ENCODE measurements at regions not wholly inside any gene's neighbourhood (a gene's known extent, or its start where the extent isn't known, plus 50 kb on each side); places are given as distances from the start of the nearest gene placed in this dataset.

GRCh38 chr5:27473307-27474046 is 435.1 kb upstream of the CDH9 start:
- no peak for TF ChIP-seq CTCF (IDR thresholded peaks at IDR 0.05; ENCODE audit: poor library complexity, severe bottlenecking)
- Histone ChIP-seq H3K27me3 (ENCODE audit: insufficient read depth, poor library complexity, severe bottlenecking) (no peaks in the 10 kb centered on the region), H3K4me1 (ENCODE audit: insufficient read depth, poor library complexity, severe bottlenecking) (peaks cover 18% of the 10 kb centered on the region), H3K4me3 (ENCODE audit: severe bottlenecking) (no peak overlapping the region), H3K9me3 (ENCODE audit: severe bottlenecking) (peaks cover 12% of the 10 kb centered on the region), H3K27ac (ENCODE audit: poor library complexity, severe bottlenecking) (no peak overlapping the region), H3K36me3 (ENCODE audit: low read depth) (peaks cover 5% of the 10 kb centered on the region; the same call in 1 of the 2 replicates)
- DNase-seq (ENCODE audit: low spot score): no peak
- ATAC-seq (ENCODE audit: low read depth): no peak

- Histone ChIP-seq H3K27ac (ENCODE audit: poor library complexity, severe bottlenecking) (no peak overlapping the region), H3K36me3 (ENCODE audit: low read depth) (peaks cover 5% of the 10 kb centered on the region; the same call in 1 of the 2 replicates), H3K27me3 (ENCODE audit: insufficient read depth, poor library complexity, severe bottlenecking) (no peaks in the 10 kb centered on the region), H3K9me3 (ENCODE audit: severe bottlenecking) (peaks cover 12% of the 10 kb centered on the region), H3K4me1 (ENCODE audit: insufficient read depth, poor library complexity, severe bottlenecking) (peaks cover 18% of the 10 kb centered on the region), H3K4me3 (ENCODE audit: severe bottlenecking) (no peak overlapping the region)
- no peak for TF ChIP-seq CTCF (IDR thresholded peaks at IDR 0.05; ENCODE audit: poor library complexity, severe bottlenecking)
- ATAC-seq (ENCODE audit: low read depth): no peak
- no peak for DNase-seq (ENCODE audit: low spot score)
Observed at GRCh38 chr5:27472871-27473270, 434.5 kb upstream of the CDH9 start.

GRCh38 chr5:27472000-27472763 is 433.8 kb upstream of the CDH9 start:
- ATAC-seq (ENCODE audit: low read depth): no peak
- Histone ChIP-seq H3K27ac (ENCODE audit: poor library complexity, severe bottlenecking) (no peak overlapping the region), H3K9me3 (ENCODE audit: severe bottlenecking) (peaks cover 11% of the 10 kb centered on the region), H3K4me1 (ENCODE audit: insufficient read depth, poor library complexity, severe bottlenecking) (peaks cover 18% of the 10 kb centered on the region), H3K4me3 (ENCODE audit: severe bottlenecking) (no peak overlapping the region), H3K27me3 (ENCODE audit: insufficient read depth, poor library complexity, severe bottlenecking) (no peaks in the 10 kb centered on the region), H3K36me3 (ENCODE audit: low read depth) (peaks cover 5% of the 10 kb centered on the region; the same call in 1 of the 2 replicates)
- no peak for TF ChIP-seq CTCF (IDR thresholded peaks at IDR 0.05; ENCODE audit: poor library complexity, severe bottlenecking)
- DNase-seq (ENCODE audit: low spot score): no peak

- DNase-seq (ENCODE audit: low spot score): no peak
- Histone ChIP-seq H3K9me3 (ENCODE audit: severe bottlenecking) (no peaks in the 10 kb centered on the region), H3K4me1 (ENCODE audit: insufficient read depth, poor library complexity, severe bottlenecking) (peaks cover 6% of the 10 kb centered on the region), H3K27ac (ENCODE audit: poor library complexity, severe bottlenecking) (no peak overlapping the region), H3K4me3 (ENCODE audit: severe bottlenecking) (no peak overlapping the region), H3K27me3 (ENCODE audit: insufficient read depth, poor library complexity, severe bottlenecking) (no peaks in the 10 kb centered on the region), H3K36me3 (ENCODE audit: low read depth) (peaks cover 5% of the 10 kb centered on the region; the same call in 1 of the 2 replicates)
- ATAC-seq (ENCODE audit: low read depth): no peak
- TF ChIP-seq CTCF (IDR thresholded peaks at IDR 0.05; ENCODE audit: poor library complexity, severe bottlenecking): no peak
Observed at GRCh38 chr5:27466959-27467358, 428.6 kb upstream of the CDH9 start.
